HepG2 (cell line): ENCODE measurements at regions not wholly inside any gene's neighbourhood (a gene's known extent, or its start where the extent isn't known, plus 50 kb on each side); places are given as distances from the start of the nearest gene placed in this dataset.

Experiments used
- EP300 ChIP-seq, 3 experiments: sonication (generic) in 1 of 3; formaldehyde crosslinking in 1 of 3; IDR thresholded peaks; 2 replicates each; pipeline versions ENCODE4 v1.5.1 to v1.6.1; 2011 to 2020; ENCODE audit warnings: low read depth in 2 of 3, low read length in 2 of 3, borderline replicate concordance in 1 of 3, improper control_type of control experiment in 1 of 3, mild to moderate bottlenecking in 1 of 3, missing genetic modification reagents in 1 of 3, moderate library complexity in 1 of 3
- JUNB ChIP-seq: sonication (generic); formaldehyde crosslinking; IDR thresholded peaks from 2 replicates; pipeline ENCODE4 v1.8.0; 2022; ENCODE audit warnings: missing genetic modification reagents, mild to moderate bottlenecking, borderline replicate concordance
- NFATC3 ChIP-seq: sonication (generic); formaldehyde crosslinking; IDR thresholded peaks from 2 replicates; pipeline ENCODE4 v1.5.1; 2020; ENCODE audit warnings: mild to moderate bottlenecking, missing genetic modification reagents
- POLR2AphosphoS2 ChIP-seq: IDR thresholded peaks from 2 replicates; pipeline ENCODE4 v1.6.1; 2011; ENCODE audit warnings: low read depth, low read length, improper control_type of control experiment
- POLR2AphosphoS5 ChIP-seq: IDR thresholded peaks from 2 replicates; pipeline ENCODE4 v1.6.1; 2012; ENCODE audit warnings: low read depth, low read length
- SOX5 ChIP-seq: IDR thresholded peaks from 2 replicates; pipeline ENCODE4 v1.6.1; 2016; ENCODE audit warnings: borderline replicate concordance
- TCF12 ChIP-seq, 2 experiments: fragments of 450-650 bp in 1 of 2; sonication (generic) in 1 of 2; formaldehyde crosslinking in 1 of 2; IDR thresholded peaks; 2 replicates each; pipeline versions ENCODE4 v1.6.1 to v1.8.0; 2017 to 2022; ENCODE audit warnings: antibody characterized with exemption in 1 of 2, mild to moderate bottlenecking in 1 of 2, missing genetic modification reagents in 1 of 2, moderate library complexity in 1 of 2
- ZBTB20 ChIP-seq: sonication (generic); formaldehyde crosslinking; IDR thresholded peaks from 2 replicates; pipeline ENCODE4 v1.8.1; 2023; ENCODE audit warnings: missing genetic modification reagents, low read depth, mild to moderate bottlenecking, borderline replicate concordance
- TF ChIP-seq, protein P1 (sequence below): sonication (generic); formaldehyde crosslinking; IDR thresholded peaks from 2 replicates; pipeline ENCODE4 v1.5.0; 2020; ENCODE audit warnings: mild to moderate bottlenecking, missing genetic modification reagents, moderate library complexity
- TF ChIP-seq, protein P2 (sequence below): sonication (generic); formaldehyde crosslinking; IDR thresholded peaks from 2 replicates; pipeline ENCODE4 v1.5.0; 2020; ENCODE audit warnings: mild to moderate bottlenecking, missing genetic modification reagents

DNA sequence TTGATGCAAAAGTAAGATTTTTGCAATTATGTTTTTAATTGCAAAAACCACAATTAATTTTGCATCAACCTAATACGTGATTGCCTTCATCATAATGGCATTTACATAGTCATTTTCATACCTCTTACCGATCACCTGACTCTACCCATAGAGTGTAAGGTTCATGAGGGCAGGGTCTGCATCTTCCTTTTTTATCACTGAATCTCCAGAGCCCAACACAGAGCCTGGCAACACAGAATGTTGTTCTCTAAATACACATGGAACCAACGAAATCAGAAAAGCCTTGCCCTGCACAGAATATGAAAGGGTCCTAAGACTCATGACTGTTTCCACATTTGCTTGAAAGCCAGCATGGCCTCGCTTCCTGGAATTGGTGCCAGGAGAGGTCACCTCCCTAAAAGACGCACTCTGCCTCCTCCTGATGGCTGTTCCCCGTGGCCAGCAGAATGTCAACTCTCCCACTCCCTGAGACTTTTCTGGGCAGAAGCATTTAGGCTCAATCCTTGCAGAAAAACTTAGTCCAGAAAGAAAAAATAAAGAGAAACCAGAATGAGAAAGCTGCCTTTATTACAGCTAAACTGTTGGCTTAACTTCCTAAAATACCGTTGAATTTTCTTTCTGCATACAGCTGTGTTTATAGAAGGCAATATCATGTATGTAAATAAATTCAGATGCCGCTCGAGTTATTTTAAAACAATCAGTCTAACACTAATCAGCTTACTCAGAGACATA, 327.8 kb upstream of the MAF start:
- no peak for TF ChIP-seq JUNB (CRISPR knock-in tag)
- TF ChIP-seq ZBTB20, result no peak
- TF ChIP-seq, protein P1, sequence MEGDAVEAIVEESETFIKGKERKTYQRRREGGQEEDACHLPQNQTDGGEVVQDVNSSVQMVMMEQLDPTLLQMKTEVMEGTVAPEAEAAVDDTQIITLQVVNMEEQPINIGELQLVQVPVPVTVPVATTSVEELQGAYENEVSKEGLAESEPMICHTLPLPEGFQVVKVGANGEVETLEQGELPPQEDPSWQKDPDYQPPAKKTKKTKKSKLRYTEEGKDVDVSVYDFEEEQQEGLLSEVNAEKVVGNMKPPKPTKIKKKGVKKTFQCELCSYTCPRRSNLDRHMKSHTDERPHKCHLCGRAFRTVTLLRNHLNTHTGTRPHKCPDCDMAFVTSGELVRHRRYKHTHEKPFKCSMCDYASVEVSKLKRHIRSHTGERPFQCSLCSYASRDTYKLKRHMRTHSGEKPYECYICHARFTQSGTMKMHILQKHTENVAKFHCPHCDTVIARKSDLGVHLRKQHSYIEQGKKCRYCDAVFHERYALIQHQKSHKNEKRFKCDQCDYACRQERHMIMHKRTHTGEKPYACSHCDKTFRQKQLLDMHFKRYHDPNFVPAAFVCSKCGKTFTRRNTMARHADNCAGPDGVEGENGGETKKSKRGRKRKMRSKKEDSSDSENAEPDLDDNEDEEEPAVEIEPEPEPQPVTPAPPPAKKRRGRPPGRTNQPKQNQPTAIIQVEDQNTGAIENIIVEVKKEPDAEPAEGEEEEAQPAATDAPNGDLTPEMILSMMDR (CRISPR knock-in tag), result peak; percentile 4; the same call in 1 of the 2 replicates
- no peak for TF ChIP-seq NFATC3 (CRISPR knock-in tag)
- TF ChIP-seq EP300 (IDR thresholded peaks at IDR 0.05; ENCODE audit: low read depth in 2 of 2, low read length in 2 of 2), result no peak
- TF ChIP-seq EP300 (CRISPR knock-in tag; IDR thresholded peaks at IDR 0.05; ENCODE audit: borderline replicate concordance), result no peak
- no peak for TF ChIP-seq SOX5 (CRISPR knock-in tag)
- TF ChIP-seq, protein P2, sequence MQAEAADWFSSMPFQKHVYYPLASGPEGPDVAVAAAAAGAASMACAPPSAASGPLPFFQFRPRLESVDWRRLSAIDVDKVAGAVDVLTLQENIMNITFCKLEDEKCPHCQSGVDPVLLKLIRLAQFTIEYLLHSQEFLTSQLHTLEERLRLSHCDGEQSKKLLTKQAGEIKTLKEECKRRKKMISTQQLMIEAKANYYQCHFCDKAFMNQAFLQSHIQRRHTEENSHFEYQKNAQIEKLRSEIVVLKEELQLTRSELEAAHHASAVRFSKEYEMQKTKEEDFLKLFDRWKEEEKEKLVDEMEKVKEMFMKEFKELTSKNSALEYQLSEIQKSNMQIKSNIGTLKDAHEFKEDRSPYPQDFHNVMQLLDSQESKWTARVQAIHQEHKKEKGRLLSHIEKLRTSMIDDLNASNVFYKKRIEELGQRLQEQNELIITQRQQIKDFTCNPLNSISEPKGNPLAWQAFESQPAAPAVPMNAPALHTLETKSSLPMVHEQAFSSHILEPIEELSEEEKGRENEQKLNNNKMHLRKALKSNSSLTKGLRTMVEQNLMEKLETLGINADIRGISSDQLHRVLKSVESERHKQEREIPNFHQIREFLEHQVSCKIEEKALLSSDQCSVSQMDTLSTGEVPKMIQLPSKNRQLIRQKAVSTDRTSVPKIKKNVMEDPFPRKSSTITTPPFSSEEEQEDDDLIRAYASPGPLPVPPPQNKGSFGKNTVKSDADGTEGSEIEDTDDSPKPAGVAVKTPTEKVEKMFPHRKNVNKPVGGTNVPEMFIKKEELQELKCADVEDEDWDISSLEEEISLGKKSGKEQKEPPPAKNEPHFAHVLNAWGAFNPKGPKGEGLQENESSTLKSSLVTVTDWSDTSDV (CRISPR knock-in tag), result no peak
- TF ChIP-seq POLR2AphosphoS2, result no peak
- no peak for TF ChIP-seq TCF12 (IDR thresholded peaks at IDR 0.05)
- TF ChIP-seq TCF12 (CRISPR knock-in tag; IDR thresholded peaks at IDR 0.05), result no peak
- no peak for TF ChIP-seq POLR2AphosphoS5
